NCI-H2107 treated with DMSO at 0.1 percent for 48 hours (cell line): ENCODE measurements at regions not wholly inside any gene's neighbourhood (a gene's known extent, or its start where the extent isn't known, plus 50 kb on each side); places are given as distances from the start of the nearest gene placed in this dataset.
"Not testable (repeated sequence)": the region's sequence is repeated elsewhere in the genome, so short reads cannot be mapped to it uniquely, and the experiment has no call there.

ENCODE experiments used
- DNase-seq: peaks from one replicate; lab custom pipeline; 2025; ENCODE audit not compliant: unreplicated experiment; lab: John Stamatoyannopoulos, UW

DNA sequence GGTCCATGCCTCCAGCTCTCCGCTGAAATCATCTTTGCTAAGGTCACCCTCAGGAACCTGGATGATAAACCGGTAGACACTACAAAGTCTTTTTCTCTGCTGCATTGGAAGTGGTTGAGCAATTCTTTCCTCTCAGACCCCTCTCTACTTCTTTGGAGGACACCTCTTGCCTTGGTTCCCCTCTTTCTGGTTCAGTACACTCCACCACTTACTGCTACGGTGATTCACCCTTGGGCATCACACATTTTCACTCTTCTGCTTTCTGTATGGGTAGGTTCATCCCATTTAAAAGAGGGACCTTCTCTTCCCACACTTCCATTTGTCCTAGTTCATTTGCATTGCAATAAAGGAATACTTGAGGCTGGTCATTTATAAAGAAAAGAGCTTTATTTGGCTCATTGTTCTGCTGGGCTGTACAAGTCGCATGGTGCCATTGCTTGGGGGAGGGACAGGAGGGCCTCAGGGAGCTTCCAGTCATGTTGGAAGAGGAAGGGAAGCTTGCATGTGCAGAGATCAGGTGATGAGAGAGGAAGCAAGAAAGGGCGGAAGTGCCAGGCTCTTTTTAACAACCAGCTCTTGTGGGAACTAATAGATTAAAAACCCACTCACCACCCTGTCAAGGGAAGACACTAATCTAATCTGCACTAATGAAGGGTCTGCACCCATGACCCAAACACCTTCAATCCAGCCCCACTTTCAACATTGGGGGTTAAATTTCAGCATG lies 149.7 kb upstream of the TMEM170B start:
- DNase-seq: no peak

DNA sequence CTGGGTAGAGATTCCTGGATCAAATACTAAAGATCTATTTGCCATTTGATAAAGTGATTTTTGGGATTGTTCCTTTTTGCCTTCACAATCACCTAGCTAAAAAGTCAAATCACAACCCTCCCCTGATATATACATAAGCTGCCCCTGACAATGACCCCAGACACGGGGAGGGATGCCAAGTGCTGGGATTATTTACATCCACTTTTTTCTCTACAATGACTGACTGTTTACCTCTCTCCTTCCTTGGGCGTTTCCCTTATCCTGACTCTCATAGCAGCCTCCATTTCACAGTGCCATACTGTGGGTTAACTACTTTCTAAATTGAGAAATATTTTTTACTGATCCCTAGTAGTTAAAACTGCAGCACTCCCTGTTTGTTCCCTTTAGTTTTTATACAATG lies 150.8 kb upstream of the TMEM170B start:
- no peak for DNase-seq

- DNase-seq: no peak
Observed at GRCh38 chr6:11386323-11386722, 151.2 kb upstream of the TMEM170B start.

GRCh38 chr6:11384531-11385309 lies 152.3 kb upstream of the NEDD9 start:
- no peak for DNase-seq

DNA sequence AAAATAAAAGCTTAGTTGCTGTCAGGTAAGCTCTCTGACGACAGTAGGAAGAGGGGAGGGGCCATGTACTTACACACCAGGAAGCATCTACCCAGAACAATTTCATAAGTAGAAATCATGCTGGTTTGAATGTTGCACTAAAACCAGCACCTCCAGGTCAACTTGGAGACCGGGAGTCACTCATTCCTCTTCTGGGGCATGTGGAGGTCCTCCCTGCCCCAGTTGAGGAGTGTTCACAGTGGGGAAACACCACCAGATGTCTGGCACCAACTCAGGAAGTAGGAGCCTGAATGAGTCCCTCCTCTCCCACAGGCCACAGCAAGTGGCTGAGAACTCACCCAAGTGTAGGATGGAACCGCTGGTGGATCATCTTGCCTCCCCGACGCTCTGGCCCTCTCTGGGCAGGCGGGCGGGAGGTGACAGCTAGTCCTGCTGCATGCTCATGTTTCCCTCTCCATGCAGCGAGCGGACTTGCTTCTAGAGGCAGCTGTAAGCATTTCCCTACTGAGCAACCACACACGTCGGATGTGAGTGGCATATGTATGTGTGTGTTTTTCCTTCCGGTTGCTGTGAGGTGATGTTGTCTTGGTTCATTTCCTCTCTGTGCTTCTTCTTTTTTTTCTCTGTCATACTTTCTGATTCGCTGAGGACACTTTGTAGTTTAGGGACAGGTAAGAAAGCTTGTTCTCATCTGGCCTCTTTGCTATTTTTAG lies 149.5 kb upstream of the NEDD9 start:
- no peak for DNase-seq

GRCh38 chr6:11380969-11381744 lies 148.7 kb upstream of the NEDD9 start:
- no peak for DNase-seq

- DNase-seq: no peak
Observed at GRCh38 chr6:11380549-11380948, 148.1 kb upstream of the NEDD9 start.

GRCh38 chr6:11379805-11380204 lies 147.3 kb upstream of the NEDD9 start:
- no peak for DNase-seq

- no peak for DNase-seq
Observed at GRCh38 chr6:11378639-11379038, 146.2 kb upstream of the NEDD9 start.

GRCh38 chr6:11374036-11375010 lies 141.9 kb upstream of the NEDD9 start:
- DNase-seq: no peak

- DNase-seq: no peak
Observed at GRCh38 chr6:11373208-11373607, 140.7 kb upstream of the NEDD9 start.

GRCh38 chr6:11372186-11372790 lies 139.8 kb upstream of the NEDD9 start:
- not testable (repeated sequence) for DNase-seq

DNA sequence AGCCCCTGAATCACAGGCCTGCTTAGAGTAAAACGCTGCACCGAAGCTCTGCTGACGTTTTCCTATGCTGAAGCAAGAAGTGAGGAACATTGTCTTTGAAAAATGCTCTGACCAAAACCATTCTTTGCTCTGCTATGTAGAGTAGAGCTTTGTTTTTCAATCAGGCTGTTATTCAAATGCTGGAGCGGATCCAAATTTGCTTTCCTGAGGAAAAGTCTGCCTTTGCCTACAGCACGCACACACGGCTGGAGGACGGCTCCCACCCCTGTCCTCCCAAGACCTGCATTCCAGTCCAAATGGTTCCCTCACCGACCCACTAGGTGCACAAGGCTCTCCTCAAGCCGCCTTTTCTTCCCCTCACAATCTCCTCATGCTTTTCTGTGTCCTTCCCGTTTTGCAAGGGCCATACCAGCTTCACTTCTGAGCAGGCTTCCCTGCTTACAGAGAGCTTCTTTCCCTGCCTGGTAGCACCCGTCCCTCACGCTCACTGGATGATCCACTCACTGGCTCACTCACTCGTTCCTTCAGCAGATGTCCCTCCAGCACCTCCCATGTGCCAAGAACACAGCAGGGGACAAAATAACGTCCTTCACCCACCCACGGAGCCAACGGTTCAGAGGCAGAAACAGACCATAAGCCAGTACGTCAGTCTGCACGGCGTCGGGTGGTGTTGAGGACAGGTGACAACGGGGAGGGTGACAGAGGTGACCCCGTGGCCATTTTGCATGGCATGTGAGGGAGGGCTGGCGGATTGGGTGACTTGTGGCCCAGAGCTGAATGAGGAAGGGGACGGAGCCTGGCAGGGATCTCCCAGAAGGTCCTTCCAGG lies 137.9 kb upstream of the NEDD9 start:
- DNase-seq: no peak

DNA sequence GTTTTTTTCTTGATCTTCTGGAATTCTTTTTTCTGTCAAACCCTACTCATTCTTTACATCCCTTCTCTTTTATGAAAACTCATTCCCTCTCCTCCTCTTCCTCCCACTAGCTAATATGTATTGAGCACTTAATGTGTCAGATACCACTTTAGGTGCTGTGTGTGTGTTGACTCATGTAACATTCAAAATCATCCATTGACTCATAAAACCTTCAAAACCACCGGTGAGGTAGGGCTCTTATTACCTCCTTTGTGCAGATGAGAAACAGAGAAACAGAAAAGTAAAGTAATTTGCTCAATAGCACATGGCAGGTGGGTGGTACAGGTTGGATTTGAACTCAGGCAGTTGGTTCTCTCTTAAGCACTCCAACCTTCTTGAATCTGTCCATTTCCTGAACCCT lies 136.3 kb upstream of the NEDD9 start:
- no peak for DNase-seq

GRCh38 chr6:11368264-11368663 lies 135.8 kb upstream of the NEDD9 start:
- DNase-seq: no peak

GRCh38 chr6:11367638-11368199 lies 135.3 kb upstream of the NEDD9 start:
- no peak for DNase-seq

DNA sequence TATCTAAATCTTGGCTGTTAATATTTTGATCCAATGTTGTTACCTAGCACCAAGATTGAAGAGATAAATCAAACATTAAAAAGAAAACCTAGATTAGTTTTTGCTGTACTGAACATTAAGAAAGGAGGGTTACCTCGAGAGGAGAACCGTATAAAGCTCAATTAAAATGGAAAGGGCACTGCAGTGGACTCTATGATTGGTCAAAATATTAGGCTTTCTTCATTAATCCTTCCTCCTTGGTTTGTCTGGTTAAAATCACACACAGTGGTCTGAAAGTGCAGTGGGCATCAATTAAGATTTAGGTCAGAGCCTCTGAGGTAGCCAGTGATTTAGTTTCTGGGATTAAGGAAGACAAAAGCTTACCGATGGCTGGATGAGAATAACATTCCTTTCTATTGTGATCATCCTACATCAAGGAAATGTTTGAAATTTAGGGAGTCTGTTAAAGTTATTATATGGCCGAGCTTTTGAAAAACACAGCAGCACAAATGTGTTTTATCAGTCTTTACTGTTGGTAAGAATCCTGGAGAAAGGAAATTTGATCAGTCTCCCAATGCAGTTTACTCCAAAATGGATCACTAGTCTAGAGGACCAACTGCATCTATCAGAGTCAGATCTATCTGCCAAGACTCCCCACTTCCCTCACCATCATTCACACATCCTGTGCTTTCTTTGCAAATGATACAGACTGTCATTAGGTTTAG lies 134.6 kb upstream of the NEDD9 start:
- no peak for DNase-seq
